GM12864 (cell line): ENCODE measurements at regions not wholly inside any gene's neighbourhood (a gene's known extent, or its start where the extent isn't known, plus 50 kb on each side); places are given as distances from the start of the nearest gene placed in this dataset.

Source experiments
- DNase-seq: peaks from one replicate; pipeline ENCODE4 v3.0.0-alpha.2; 2011; ENCODE audit warnings: low read depth
- H3K4me3 ChIP-seq: 2 replicates; pipeline ENCODE4 v1.5.1; 2011; ENCODE audit warnings: mild to moderate bottlenecking, low read depth, low read length, control low read depth
- TF ChIP-seq, protein P1 (sequence below): IDR thresholded peaks from 2 replicates; pipeline ENCODE4 v1.5.1; 2011; ENCODE audit warnings: low read depth, mild to moderate bottlenecking, moderate library complexity, low read length, control low read depth, inconsistent platforms; ENCODE audit errors: missing control alignments

DNA sequence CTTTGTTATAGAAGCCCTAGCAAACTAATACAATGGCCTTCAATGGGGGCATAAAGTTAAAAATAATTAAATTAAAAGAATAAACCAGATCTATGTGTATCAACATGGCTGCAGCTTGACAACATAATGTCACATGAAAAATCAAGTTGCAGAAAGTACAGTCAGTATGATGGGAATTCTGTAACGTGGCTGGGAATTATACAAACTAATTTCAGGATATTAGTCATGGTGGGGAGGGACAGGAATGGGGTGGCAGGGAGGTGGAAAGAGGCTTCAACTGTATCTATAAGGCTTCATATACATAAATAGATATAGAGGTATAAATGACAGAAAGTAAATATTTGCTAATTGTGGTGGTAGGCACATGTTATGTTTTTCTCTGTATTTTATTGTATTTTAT is 107.1 kb downstream of the UNC5CL start:
- H3K4me3 ChIP-seq = no peak overlapping the region
- no peak for DNase-seq
- TF ChIP-seq, protein P1, sequence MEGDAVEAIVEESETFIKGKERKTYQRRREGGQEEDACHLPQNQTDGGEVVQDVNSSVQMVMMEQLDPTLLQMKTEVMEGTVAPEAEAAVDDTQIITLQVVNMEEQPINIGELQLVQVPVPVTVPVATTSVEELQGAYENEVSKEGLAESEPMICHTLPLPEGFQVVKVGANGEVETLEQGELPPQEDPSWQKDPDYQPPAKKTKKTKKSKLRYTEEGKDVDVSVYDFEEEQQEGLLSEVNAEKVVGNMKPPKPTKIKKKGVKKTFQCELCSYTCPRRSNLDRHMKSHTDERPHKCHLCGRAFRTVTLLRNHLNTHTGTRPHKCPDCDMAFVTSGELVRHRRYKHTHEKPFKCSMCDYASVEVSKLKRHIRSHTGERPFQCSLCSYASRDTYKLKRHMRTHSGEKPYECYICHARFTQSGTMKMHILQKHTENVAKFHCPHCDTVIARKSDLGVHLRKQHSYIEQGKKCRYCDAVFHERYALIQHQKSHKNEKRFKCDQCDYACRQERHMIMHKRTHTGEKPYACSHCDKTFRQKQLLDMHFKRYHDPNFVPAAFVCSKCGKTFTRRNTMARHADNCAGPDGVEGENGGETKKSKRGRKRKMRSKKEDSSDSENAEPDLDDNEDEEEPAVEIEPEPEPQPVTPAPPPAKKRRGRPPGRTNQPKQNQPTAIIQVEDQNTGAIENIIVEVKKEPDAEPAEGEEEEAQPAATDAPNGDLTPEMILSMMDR = no peak

DNA sequence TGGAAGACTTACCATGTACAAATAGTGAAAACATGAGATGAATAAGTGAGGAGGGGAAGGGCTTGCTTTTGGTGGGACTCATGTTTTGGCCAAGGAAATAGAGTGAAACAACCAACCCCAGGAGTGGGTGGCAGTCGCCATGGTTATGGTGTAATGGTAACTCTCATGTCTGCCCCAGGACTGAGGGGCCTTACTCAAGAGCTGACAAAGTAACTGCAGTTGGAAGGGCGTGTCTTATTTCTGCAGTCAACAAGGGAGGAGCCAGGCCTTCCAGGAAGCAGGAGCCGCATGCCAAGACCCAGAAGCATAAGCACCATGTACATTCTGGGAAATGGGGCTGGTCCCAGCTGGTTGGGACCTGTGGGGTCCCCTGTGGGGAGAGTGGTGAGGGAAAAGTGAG is 108.5 kb downstream of the UNC5CL start:
- TF ChIP-seq, protein P1 = no peak
- no peak overlapping the region for H3K4me3 ChIP-seq
- DNase-seq = no peak

DNA sequence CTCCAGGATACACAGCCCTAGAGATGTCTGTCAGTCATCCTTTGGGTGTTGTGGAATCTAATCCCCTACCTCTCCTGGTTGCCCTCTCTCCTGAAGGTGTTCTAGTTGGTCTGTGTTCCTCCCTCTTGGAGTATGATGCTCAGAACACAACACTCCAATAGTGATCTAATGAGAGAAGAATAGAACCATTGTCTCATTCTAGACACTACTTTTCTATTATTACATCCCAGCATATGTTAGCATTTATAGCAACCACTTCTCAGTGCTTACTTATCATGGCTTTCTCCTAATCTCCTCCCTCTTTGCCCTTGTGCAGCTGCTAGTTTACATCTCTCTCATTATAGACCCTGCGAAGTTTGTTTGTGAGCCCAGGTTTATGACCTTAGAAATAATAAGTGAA is 109.0 kb downstream of the UNC5CL start:
- no peak overlapping the region for H3K4me3 ChIP-seq
- no peak for DNase-seq
- TF ChIP-seq, protein P1 = no peak

DNA sequence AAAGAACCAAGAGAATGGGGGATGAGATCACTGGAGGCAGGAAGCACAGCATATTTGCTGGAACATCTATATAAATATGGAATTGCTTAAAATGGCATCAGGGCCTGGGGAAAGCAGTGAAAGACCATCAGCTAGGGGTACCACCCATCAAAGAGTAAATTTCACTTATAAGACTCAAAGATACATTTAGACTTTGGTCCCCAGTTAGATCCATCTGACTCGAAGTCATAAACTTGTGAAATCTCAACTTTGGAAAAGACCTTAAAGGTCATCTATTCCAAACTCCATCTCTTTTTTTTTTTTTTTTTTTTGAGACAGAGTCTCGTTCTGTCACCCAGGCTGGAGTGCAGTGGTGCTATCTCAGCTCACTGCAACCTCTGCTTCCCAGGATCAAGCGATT is 109.8 kb downstream of the UNC5CL start:
- H3K4me3 ChIP-seq = no peak overlapping the region

DNA sequence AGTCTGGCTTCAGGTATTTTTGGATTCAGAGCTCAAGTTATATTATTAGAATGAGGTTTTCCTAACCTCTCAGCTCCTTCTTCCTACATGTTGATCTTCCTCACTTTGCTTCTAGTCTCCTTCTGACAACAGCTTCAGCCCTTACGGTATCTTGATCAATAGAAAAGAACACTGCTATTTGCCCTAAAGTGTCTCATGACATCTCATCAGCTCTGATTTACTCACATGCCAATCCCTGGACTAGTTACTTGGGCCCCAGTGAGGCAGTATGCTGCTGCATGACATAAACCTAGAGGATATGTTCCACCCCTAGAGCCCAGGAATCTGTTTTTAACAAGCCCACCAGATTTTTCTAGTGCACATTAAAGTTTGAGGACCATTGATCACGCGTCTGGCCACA is 110.3 kb downstream of the UNC5CL start:
- no peak overlapping the region for H3K4me3 ChIP-seq
- no peak for DNase-seq
- TF ChIP-seq, protein P1 = no peak

More for the DNA sequence above, 109.8 kb downstream of the UNC5CL start:
- TF ChIP-seq, protein P1 = no peak
- DNase-seq = no peak

DNA sequence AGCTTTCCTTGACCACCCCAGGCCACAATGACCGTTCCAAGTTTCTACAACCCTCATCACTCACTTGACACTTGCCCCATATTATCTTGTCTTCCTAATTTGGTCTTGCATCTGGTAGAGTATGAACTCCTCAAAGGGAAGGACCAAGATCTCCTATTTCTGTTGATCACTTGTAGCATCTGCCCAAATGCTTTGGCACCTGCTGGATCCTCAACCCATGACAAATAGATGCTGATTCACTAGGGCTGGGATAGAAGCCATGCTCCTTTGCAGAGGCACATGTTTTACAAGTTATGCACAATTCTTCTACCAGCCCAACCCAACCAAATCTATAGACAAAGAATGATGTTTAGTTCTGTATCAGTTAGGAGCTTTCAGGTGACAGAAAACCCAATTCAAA is 110.7 kb downstream of the UNC5CL start:
- DNase-seq = no peak
- TF ChIP-seq, protein P1 = no peak
- no peak overlapping the region for H3K4me3 ChIP-seq

DNA sequence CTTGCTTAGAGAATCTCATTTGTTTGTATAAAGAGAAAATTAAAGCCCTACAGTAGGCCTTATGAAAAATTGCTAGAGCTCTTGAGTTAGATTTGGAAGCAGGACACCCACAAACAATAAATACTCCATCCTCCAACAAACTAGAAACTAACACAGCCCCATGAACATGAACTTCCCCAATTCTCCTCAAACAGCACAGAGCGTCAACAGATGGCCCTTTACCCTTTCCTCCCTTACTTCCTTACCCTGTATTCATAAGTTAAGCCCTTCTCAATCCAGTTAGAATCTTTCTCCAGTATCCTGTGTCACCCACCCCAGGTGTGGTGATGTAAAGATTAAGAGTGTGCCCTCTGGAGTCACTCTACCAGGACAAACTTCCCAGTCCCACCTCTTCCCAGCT is 113.7 kb downstream of the UNC5CL start:
- TF ChIP-seq, protein P1 = no peak
- DNase-seq = no peak
- H3K4me3 ChIP-seq = no peak overlapping the region
